ENCODE measurements at regions not wholly inside any gene's neighbourhood (a gene's known extent, or its start where the extent isn't known, plus 50 kb on each side); places are given as distances from the start of the nearest gene placed in this dataset.

DNA sequence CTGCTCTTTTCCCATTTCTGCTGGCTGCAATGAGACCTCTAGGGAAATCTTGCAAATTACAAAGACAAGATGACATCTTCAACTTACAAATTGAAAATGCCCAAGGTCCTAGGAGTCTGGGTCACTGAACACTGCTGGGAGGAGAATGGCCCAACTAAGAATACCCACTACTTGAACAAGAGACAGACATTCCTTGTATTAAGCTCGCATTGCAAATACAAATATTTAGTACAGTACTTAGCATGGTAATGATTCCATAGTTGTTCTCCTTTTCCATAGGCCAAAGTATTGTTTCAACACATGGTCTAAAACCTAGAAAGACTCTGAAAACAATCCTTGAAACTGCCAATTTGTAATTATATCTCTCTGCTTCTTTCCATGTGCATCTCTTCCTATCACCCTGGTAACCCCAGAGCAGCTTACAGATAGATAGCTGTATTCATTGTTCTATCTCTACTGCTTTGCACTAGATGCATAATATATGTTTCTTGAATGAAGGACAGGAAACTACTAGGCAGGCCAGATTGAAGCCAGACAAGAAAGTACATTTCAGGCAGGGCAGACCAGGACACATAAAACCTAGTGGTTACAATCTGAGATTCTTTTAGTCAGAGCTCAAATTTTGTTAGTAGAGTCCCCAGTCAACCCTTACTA is 1545.7 kb upstream of the TENM4 start:
- DNase-seq, result no peak
- Histone ChIP-seq H3K4me3 (no peak overlapping the region), H3K27me3 (no peaks in the 10 kb centered on the region), H3K4me1 (no peaks in the 10 kb centered on the region), H3K27ac (no peak overlapping the region), H3K36me3 (no peaks in the 10 kb centered on the region), H3K9me3 (no peaks in the 10 kb centered on the region)
- TF ChIP-seq, protein P1, sequence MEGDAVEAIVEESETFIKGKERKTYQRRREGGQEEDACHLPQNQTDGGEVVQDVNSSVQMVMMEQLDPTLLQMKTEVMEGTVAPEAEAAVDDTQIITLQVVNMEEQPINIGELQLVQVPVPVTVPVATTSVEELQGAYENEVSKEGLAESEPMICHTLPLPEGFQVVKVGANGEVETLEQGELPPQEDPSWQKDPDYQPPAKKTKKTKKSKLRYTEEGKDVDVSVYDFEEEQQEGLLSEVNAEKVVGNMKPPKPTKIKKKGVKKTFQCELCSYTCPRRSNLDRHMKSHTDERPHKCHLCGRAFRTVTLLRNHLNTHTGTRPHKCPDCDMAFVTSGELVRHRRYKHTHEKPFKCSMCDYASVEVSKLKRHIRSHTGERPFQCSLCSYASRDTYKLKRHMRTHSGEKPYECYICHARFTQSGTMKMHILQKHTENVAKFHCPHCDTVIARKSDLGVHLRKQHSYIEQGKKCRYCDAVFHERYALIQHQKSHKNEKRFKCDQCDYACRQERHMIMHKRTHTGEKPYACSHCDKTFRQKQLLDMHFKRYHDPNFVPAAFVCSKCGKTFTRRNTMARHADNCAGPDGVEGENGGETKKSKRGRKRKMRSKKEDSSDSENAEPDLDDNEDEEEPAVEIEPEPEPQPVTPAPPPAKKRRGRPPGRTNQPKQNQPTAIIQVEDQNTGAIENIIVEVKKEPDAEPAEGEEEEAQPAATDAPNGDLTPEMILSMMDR (IDR thresholded peaks at IDR 0.05), result no peak
- TF ChIP-seq POLR2AphosphoS5 (IDR thresholded peaks at IDR 0.05) (no peak), POLR2A (IDR thresholded peaks at IDR 0.05) (no peak), EP300 (IDR thresholded peaks at IDR 0.05) (no peak)
- intact Hi-C loops (cut with DNase I), result no loop called here
- WGBS, 2 donors, result 83 to 84% methylated on average over 1 of the region's 1 CpG

DNA sequence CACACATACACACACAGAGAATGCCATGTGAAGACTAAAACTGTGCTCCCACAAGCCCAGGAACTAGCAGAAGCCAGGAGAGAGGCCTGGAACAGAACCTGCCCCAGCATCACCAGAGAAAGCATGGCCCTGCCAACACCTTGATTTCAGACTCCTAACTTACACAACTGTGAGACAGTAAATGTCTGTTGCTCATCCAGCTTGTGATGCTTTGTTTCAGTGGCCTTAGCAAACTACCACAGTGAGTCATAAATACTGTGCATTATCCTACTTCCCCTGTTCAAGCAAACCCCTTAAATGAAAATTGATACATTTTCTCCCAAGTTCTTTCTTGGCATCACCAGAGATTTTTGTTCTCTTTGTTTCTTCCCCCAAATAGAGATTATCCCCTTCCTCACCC is 1539.4 kb upstream of the TENM4 start:
- DNase-seq, result no peak
- no peak for TF ChIP-seq POLR2A (IDR thresholded peaks at IDR 0.05)
- TF ChIP-seq EP300 (IDR thresholded peaks at IDR 0.05), result no peak
- Histone ChIP-seq H3K4me3 (no peak overlapping the region), H3K27me3 (no peaks in the 10 kb centered on the region), H3K9me3 (no peaks in the 10 kb centered on the region), H3K27ac (no peak overlapping the region), H3K36me3 (no peaks in the 10 kb centered on the region), H3K4me1 (no peaks in the 10 kb centered on the region)
- intact Hi-C loops (cut with DNase I), result no loop called here

DNA sequence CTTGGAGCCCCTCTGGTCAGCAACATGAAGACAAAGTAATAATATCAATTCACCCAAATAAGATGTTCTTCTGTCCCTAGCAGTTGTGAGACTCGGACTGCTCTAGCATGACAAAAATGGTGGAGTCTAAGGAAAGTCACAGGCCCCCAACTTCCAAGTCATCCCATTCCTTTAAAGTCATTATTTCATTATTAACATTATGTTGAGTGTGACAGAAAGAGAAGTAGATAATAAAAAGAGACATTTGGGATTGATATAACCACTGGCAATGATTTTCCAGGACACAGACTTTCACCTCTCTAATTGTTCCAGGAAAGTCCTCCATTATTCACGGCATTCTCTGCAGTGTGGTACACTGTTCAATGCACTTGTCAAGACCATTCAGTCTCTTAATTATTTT is 1533.0 kb upstream of the TENM4 start:
- Histone ChIP-seq H3K9me3 (no peaks in the 10 kb centered on the region), H3K27me3 (no peaks in the 10 kb centered on the region), H3K36me3 (no peaks in the 10 kb centered on the region), H3K27ac (no peak overlapping the region), H3K4me3 (no peak overlapping the region), H3K4me1 (no peaks in the 10 kb centered on the region)
- TF ChIP-seq EP300 (IDR thresholded peaks at IDR 0.05) (no peak), POLR2AphosphoS5 (IDR thresholded peaks at IDR 0.05) (no peak), POLR2A (IDR thresholded peaks at IDR 0.05) (no peak)
- TF ChIP-seq, protein P1 (IDR thresholded peaks at IDR 0.05), result no peak
- 72 to 94% methylated on average over 2 of the region's 2 CpGs for WGBS, 2 donors
- intact Hi-C loops (cut with DNase I), result no loop called here
- no peak for DNase-seq

DNA sequence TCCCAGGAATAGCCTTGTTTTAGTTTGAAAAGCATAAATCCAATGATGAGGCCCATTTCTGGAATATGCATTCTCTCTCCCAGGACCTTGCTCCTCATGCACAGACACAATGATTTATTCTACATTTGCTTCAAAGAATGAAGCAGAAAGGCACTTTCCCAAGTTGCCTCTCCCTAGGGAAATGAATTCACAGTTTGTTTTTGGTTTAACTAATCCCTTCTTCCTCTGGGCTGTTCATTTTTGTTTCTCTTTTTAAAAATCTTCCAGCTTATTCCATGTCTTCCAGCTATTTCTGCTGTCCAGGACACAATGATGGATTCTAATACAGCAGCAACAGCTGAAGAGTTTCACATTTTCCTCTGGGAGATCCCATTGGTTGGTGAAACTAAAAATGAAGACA is 1529.2 kb upstream of the TENM4 start:
- TF ChIP-seq, protein P1 (IDR thresholded peaks at IDR 0.05), result no peak
- TF ChIP-seq POLR2AphosphoS5 (IDR thresholded peaks at IDR 0.05), result no peak
- no peak for TF ChIP-seq POLR2A (IDR thresholded peaks at IDR 0.05)
- no peak for TF ChIP-seq EP300 (IDR thresholded peaks at IDR 0.05)
- intact Hi-C loops (cut with DNase I), result no loop called here
- no peak overlapping the region for H3K4me3 ChIP-seq

DNA sequence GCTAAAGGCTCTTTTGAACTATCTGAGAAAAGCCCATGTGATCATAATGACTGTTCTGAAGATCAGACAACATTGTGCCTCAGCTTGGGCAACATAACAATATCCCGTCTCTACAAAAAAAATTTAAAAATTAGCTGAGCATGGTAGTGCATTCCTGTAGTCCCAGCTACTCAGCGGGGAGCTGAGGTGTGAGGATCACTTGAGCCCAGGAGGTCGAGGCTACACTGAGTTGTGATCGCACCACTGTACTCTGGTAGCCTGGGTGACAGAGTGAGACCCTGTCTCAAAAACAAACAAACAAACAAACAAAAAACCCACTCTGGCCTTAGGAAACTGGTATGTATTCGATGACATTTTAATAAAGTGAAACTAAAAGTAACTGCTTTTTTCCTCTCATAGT is 1526.8 kb upstream of the TENM4 start:
- Histone ChIP-seq H3K36me3 (no peaks in the 10 kb centered on the region), H3K9me3 (no peaks in the 10 kb centered on the region), H3K4me1 (no peaks in the 10 kb centered on the region), H3K27ac (no peak overlapping the region), H3K27me3 (no peaks in the 10 kb centered on the region), H3K4me3 (no peak overlapping the region)
- no peak for TF ChIP-seq EP300 (IDR thresholded peaks at IDR 0.05)
- no peak for TF ChIP-seq POLR2AphosphoS5 (IDR thresholded peaks at IDR 0.05)
- TF ChIP-seq, protein P1 (IDR thresholded peaks at IDR 0.05), result no peak
- no peak for TF ChIP-seq POLR2A (IDR thresholded peaks at IDR 0.05)
- 82 to 84% methylated on average over 5 of the region's 5 CpGs for WGBS, 2 donors
- intact Hi-C loops (cut with DNase I), result no loop called here
- no peak for DNase-seq

More for the DNA sequence above, 1529.2 kb upstream of the TENM4 start:
- Histone ChIP-seq H3K36me3 (no peaks in the 10 kb centered on the region), H3K9me3 (no peaks in the 10 kb centered on the region), H3K4me1 (no peaks in the 10 kb centered on the region), H3K27me3 (no peaks in the 10 kb centered on the region), H3K27ac (no peak overlapping the region)
- no peak for DNase-seq

All from sigmoid colon (tissue), 6 donors.